ENCODE measurements at regions not wholly inside any gene's neighbourhood (a gene's known extent, or its start where the extent isn't known, plus 50 kb on each side); places are given as distances from the start of the nearest gene placed in this dataset.
A peak's percentile ranks its signal among the peaks of the same experiment; 100 is the strongest.

GRCh38 chr3:41111011-41111410 lies 88.3 kb upstream of the CTNNB1 start:
- Histone ChIP-seq H3K27me3 (replicated peaks in 1 of 4; ENCODE audit: control insufficient read depth in 3 of 4, extremely low read depth in 1 of 4, insufficient read depth in 3 of 4, low read length in 3 of 4) (no peaks in the 10 kb centered on the region), H3K23ac (ENCODE audit: insufficient read length) (no peak overlapping the region), H4K91ac (replicated peaks; ENCODE audit: insufficient read length, low read length) (no peak overlapping the region), H3K9me3 (ENCODE audit: insufficient read depth in 2 of 2, low read depth in 1 of 2, low read length in 1 of 2) (no peaks in the 10 kb centered on the region), H2BK15ac (ENCODE audit: low read length) (peak overlapping the region; percentile 14; the same call in 1 of the 2 replicates), H3K14ac (ENCODE audit: insufficient read length) (no peak overlapping the region), H3K9ac (replicated peaks in 1 of 4; ENCODE audit: extremely low read depth in 1 of 4, low read depth in 3 of 4, low read length in 3 of 4) (no peak overlapping the region), H3K4me2 (ENCODE audit: insufficient read depth in 1 of 2, low read depth in 2 of 2, low read length in 2 of 2) (no peak overlapping the region), H2BK5ac (ENCODE audit: low read depth, low read length) (peak overlapping the region; percentile 19; the same call in 1 of the 2 replicates), H3K18ac (ENCODE audit: extremely low read depth, low read length) (no peak overlapping the region), H3K79me2 (ENCODE audit: control insufficient read depth in 1 of 2, insufficient read depth in 2 of 2, low read length in 2 of 2) (no peaks in the 10 kb centered on the region), H3K56ac (replicated peaks; ENCODE audit: insufficient read length, low read depth, low read length) (no peak overlapping the region), H3K36me3 (ENCODE audit: control insufficient read depth in 2 of 4, insufficient read depth in 4 of 4, low read length in 3 of 4) (no peaks in the 10 kb centered on the region), H3K23me2 (ENCODE audit: low read depth, low read length) (no peaks in the 10 kb centered on the region; the same call in 1 of the 2 replicates), H3K4me1 (replicated peaks in 1 of 4; ENCODE audit: control insufficient read depth in 3 of 4, insufficient read depth in 4 of 4, low read length in 3 of 4) (peaks cover 0 to 2% (median 0%) of the 10 kb centered on the region in 4 experiments; a peak in 1 of 7 replicates), H2BK20ac (ENCODE audit: low read length) (no peak overlapping the region), H2AFZ (ENCODE audit: low read length) (no peak overlapping the region), H3K4ac (replicated peaks; ENCODE audit: insufficient read length, low read depth, low read length) (no peak overlapping the region), H4K20me1 (replicated peaks in 1 of 2; ENCODE audit: control insufficient read depth in 1 of 2, insufficient read depth in 2 of 2, low read length in 2 of 2) (no peaks in the 10 kb centered on the region), H2BK12ac (ENCODE audit: low read depth, low read length) (no peak overlapping the region), H3K27ac (ENCODE audit: low read depth, low read length) (no peak overlapping the region), H4K8ac (ENCODE audit: extremely low read depth, insufficient read depth, low read length) (no peak overlapping the region), H2BK120ac (replicated peaks; ENCODE audit: low read depth, low read length) (no peak overlapping the region), H3K79me1 (ENCODE audit: low read depth, low read length) (no peaks in the 10 kb centered on the region), H4K5ac (ENCODE audit: insufficient read length, low read depth, low read length) (no peak overlapping the region), H2AK5ac (ENCODE audit: low read depth, low read length) (no peak overlapping the region), H3K4me3 (ENCODE audit: extremely low read depth in 1 of 4, insufficient read depth in 2 of 4, low read depth in 3 of 4, low read length in 4 of 4) (no peak overlapping the region)
- no peak for FAIRE-seq
- ChIA-PET CTCF (ENCODE audit: partially characterized antibody) (interaction anchor here (0.8 to 1.6 kb wide), 2 partner anchors 10 to 13 kb away, joined by 3 to 4 read pairs; no protein-coding TSS in a partner anchor), POLR2A (ENCODE audit: partially characterized antibody) (interaction anchor here (0.9 kb wide), 1 partner anchor 88 kb away, joined by 3 read pairs; the partner anchor contains the start of gene CTNNB1)
- 76% methylated on average over 2 of the region's 2 CpGs; no CpG with 5 or more reads in 1 of the 2 experiments for WGBS, 2 experiments (ENCODE audit: extremely low coverage in 1 of 2, insufficient coverage in 1 of 2, insufficient read length in 1 of 2, insufficient replicate concordance in 2 of 2, low coverage in 1 of 2, low lambda C conversion rate in 2 of 2, missing lambda C conversion rate in 1 of 2)
- no peak for DNase-seq (ENCODE audit: low read depth in 1 of 2, low spot score in 2 of 2)
- TF ChIP-seq RAD21 (IDR thresholded peaks at IDR 0.05 in 1 of 2, conservative IDR thresholded peaks at IDR 0.05 in 1 of 2; ENCODE audit: low read depth in 2 of 2, low read length in 2 of 2) (no peak), ZNF274 (IDR thresholded peaks at IDR 0.05; ENCODE audit: borderline replicate concordance, extremely low read depth, low read length) (no peak), ATF2 (IDR thresholded peaks at IDR 0.05; ENCODE audit: low read length) (no peak), BACH1 (IDR thresholded peaks at IDR 0.05; ENCODE audit: low read length) (no peak), CBX5 (IDR thresholded peaks at IDR 0.05; ENCODE audit: low read depth, low read length) (no peak)
